KMS-11 (cell line): ENCODE measurements at regions not wholly inside any gene's neighbourhood (a gene's known extent, or its start where the extent isn't known, plus 50 kb on each side); places are given as distances from the start of the nearest gene placed in this dataset.

Experiments used
- H2AFZ ChIP-seq: fragments of 200-600 bp; sonication (generic); 2 replicates; pipeline ENCODE4 v1.6.1; 2016; ENCODE audit warnings: antibody characterized with exemption, mixed run types, low read depth
- H3K27ac ChIP-seq: fragments of 200-600 bp; sonication (generic); 2 replicates; pipeline ENCODE4 v1.6.1; 2016; ENCODE audit warnings: mild to moderate bottlenecking, mixed run types
- H3K27me3 ChIP-seq: fragments of 200-600 bp; sonication (generic); 2 replicates; pipeline ENCODE4 v1.6.1; 2017; ENCODE audit warnings: mild to moderate bottlenecking, low read depth, mixed run types, moderate library complexity; ENCODE audit not compliant: insufficient read depth
- H3K36me3 ChIP-seq: fragments of 200-600 bp; sonication (generic); 2 replicates; pipeline ENCODE4 v1.6.1; 2017; ENCODE audit warnings: mild to moderate bottlenecking, mixed run types; ENCODE audit not compliant: insufficient read depth
- H3K4me1 ChIP-seq: fragments of 200-600 bp; sonication (generic); 2 replicates; pipeline ENCODE4 v1.6.1; 2016; ENCODE audit warnings: mild to moderate bottlenecking, low read depth, mixed run types; ENCODE audit not compliant: poor library complexity, severe bottlenecking
- H3K4me2 ChIP-seq: fragments of 200-600 bp; sonication (generic); 2 replicates; pipeline ENCODE4 v1.7.0; 2016; ENCODE audit warnings: mild to moderate bottlenecking, mixed run types
- H3K4me3 ChIP-seq: fragments of 200-600 bp; sonication (generic); IDR thresholded peaks from 2 replicates; pipeline ENCODE4 v1.6.1; 2017; ENCODE audit warnings: low read depth, low read length, mixed read lengths; ENCODE audit not compliant: insufficient read depth
- H3K79me2 ChIP-seq: fragments of 200-600 bp; sonication (generic); 2 replicates; pipeline ENCODE4 v1.6.1; 2016; ENCODE audit warnings: low read depth, mixed run types; ENCODE audit not compliant: insufficient read depth
- H3K9ac ChIP-seq: fragments of 200-600 bp; sonication (generic); 2 replicates; pipeline ENCODE4 v1.6.1; 2016; ENCODE audit warnings: mild to moderate bottlenecking, mixed run types
- H4K20me1 ChIP-seq: fragments of 200-600 bp; sonication (generic); 2 replicates; pipeline ENCODE4 v1.6.1; 2016; ENCODE audit warnings: mild to moderate bottlenecking, mixed run types; ENCODE audit not compliant: insufficient read depth
- TF ChIP-seq, protein P1 (sequence below): fragments of 200-600 bp; sonication (generic); conservative IDR thresholded peaks from 2 replicates; pipeline ENCODE4 v1.6.1; 2017; ENCODE audit warnings: low read depth, mild to moderate bottlenecking, antibody characterized with exemption, low read length, moderate library complexity, mixed read lengths

GRCh38 chr2:16386031-16386430 is 279.6 kb downstream of the CYRIA start:
- no peaks in the 10 kb centered on the region for H4K20me1 ChIP-seq
- H3K4me2 ChIP-seq, result no peak overlapping the region
- H3K27ac ChIP-seq, result no peak overlapping the region
- H3K4me1 ChIP-seq, result no peaks in the 10 kb centered on the region
- no peak overlapping the region for H2AFZ ChIP-seq
- H3K4me3 ChIP-seq, result no peak overlapping the region
- H3K9ac ChIP-seq, result no peak overlapping the region
- TF ChIP-seq, protein P1, sequence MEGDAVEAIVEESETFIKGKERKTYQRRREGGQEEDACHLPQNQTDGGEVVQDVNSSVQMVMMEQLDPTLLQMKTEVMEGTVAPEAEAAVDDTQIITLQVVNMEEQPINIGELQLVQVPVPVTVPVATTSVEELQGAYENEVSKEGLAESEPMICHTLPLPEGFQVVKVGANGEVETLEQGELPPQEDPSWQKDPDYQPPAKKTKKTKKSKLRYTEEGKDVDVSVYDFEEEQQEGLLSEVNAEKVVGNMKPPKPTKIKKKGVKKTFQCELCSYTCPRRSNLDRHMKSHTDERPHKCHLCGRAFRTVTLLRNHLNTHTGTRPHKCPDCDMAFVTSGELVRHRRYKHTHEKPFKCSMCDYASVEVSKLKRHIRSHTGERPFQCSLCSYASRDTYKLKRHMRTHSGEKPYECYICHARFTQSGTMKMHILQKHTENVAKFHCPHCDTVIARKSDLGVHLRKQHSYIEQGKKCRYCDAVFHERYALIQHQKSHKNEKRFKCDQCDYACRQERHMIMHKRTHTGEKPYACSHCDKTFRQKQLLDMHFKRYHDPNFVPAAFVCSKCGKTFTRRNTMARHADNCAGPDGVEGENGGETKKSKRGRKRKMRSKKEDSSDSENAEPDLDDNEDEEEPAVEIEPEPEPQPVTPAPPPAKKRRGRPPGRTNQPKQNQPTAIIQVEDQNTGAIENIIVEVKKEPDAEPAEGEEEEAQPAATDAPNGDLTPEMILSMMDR, result no peak
- H3K79me2 ChIP-seq, result no peaks in the 10 kb centered on the region
- H3K36me3 ChIP-seq, result no peaks in the 10 kb centered on the region
- H3K27me3 ChIP-seq, result no peaks in the 10 kb centered on the region

DNA sequence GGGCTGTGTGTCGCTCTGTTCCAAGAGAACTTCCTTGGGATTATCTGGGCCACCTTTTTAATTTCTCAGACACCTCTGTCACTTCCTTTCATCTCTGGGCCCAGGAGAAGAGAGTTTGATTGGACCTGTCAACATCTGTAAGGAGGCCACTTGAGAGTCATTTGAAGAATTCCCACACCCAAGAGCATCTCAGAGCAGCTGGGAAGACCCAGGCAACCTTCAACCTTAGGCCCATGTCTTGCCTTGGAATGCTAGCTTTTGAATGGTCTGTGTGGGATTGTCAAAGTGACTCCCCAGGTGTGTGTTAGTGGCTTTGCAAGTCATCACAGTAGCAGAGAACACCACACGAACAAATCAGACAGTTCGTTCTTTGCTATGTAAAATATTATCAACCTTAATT is 280.3 kb downstream of the CYRIA start:
- TF ChIP-seq, protein P1, result no peak
- no peaks in the 10 kb centered on the region for H3K4me1 ChIP-seq
- no peak overlapping the region for H2AFZ ChIP-seq
- H4K20me1 ChIP-seq, result no peaks in the 10 kb centered on the region
- no peak overlapping the region for H3K9ac ChIP-seq
- H3K36me3 ChIP-seq, result no peaks in the 10 kb centered on the region
- H3K4me2 ChIP-seq, result no peak overlapping the region
- H3K27ac ChIP-seq, result no peak overlapping the region
- H3K4me3 ChIP-seq, result no peak overlapping the region
- no peaks in the 10 kb centered on the region for H3K27me3 ChIP-seq
- H3K79me2 ChIP-seq, result no peaks in the 10 kb centered on the region

GRCh38 chr2:16383411-16383810 is 282.2 kb downstream of the CYRIA start:
- H3K4me2 ChIP-seq, result no peak overlapping the region
- TF ChIP-seq, protein P1, result no peak
- H3K9ac ChIP-seq, result no peak overlapping the region
- no peak overlapping the region for H2AFZ ChIP-seq
- no peak overlapping the region for H3K27ac ChIP-seq
- H3K36me3 ChIP-seq, result no peaks in the 10 kb centered on the region
- no peaks in the 10 kb centered on the region for H4K20me1 ChIP-seq
- H3K27me3 ChIP-seq, result no peaks in the 10 kb centered on the region
- H3K4me3 ChIP-seq, result no peak overlapping the region
- no peaks in the 10 kb centered on the region for H3K4me1 ChIP-seq
- no peaks in the 10 kb centered on the region for H3K79me2 ChIP-seq

- Histone ChIP-seq H3K27me3 (no peaks in the 10 kb centered on the region), H3K9ac (no peak overlapping the region), H3K36me3 (no peaks in the 10 kb centered on the region), H4K20me1 (no peaks in the 10 kb centered on the region), H3K79me2 (no peaks in the 10 kb centered on the region), H3K27ac (no peak overlapping the region), H2AFZ (no peak overlapping the region), H3K4me1 (no peaks in the 10 kb centered on the region), H3K4me3 (no peak overlapping the region), H3K4me2 (no peak overlapping the region)
- TF ChIP-seq, protein P1, result no peak
Measured at GRCh38 chr2:16382451-16382850, 283.2 kb downstream of the CYRIA start.
